HG02610 (cell line): ENCODE measurements at regions not wholly inside any gene's neighbourhood (a gene's known extent, or its start where the extent isn't known, plus 50 kb on each side); places are given as distances from the start of the nearest gene placed in this dataset.
"Not testable (repeated sequence)": the region's sequence is repeated elsewhere in the genome, so short reads cannot be mapped to it uniquely, and the experiment has no call there.

Experiments used
- ATAC-seq: cut with Tn5 transposase; IDR thresholded peaks from one replicate; pipeline ENCODE4 v1.9.1; 2021; ENCODE audit warnings: mild to moderate bottlenecking, moderate library complexity; ENCODE audit not compliant: unreplicated experiment

- no peak for ATAC-seq
Observed at GRCh38 chr16:26762594-26762993, 304.1 kb upstream of the C16orf82 start.

GRCh38 chr16:26765087-26765486, 301.6 kb upstream of the C16orf82 start:
- no peak for ATAC-seq

- ATAC-seq, result no peak
Observed at GRCh38 chr16:26768385-26769010, 298.2 kb upstream of the C16orf82 start.

- no peak for ATAC-seq
Observed at GRCh38 chr16:26770547-26770946, 296.2 kb upstream of the C16orf82 start.

GRCh38 chr16:26772503-26772902, 294.2 kb upstream of the C16orf82 start:
- ATAC-seq, result peak; percentile 49

- no peak for ATAC-seq
Observed at GRCh38 chr16:26777821-26778220, 288.9 kb upstream of the C16orf82 start.

GRCh38 chr16:26787924-26788323, 278.8 kb upstream of the C16orf82 start:
- ATAC-seq, result no peak

- ATAC-seq, result no peak
Observed at GRCh38 chr16:26791169-26791568, 275.6 kb upstream of the C16orf82 start.

- no peak for ATAC-seq
Observed at GRCh38 chr16:26795184-26795583, 271.5 kb upstream of the C16orf82 start.

GRCh38 chr16:26801628-26802027, 265.1 kb upstream of the C16orf82 start:
- ATAC-seq, result no peak

GRCh38 chr16:26802440-26802839, 264.3 kb upstream of the C16orf82 start:
- ATAC-seq, result no peak

- no peak for ATAC-seq
Observed at GRCh38 chr16:26802965-26803364, 263.8 kb upstream of the C16orf82 start.

GRCh38 chr16:26806657-26807056, 260.1 kb upstream of the C16orf82 start:
- no peak for ATAC-seq

- ATAC-seq, result no peak
Observed at GRCh38 chr16:26809461-26809860, 257.3 kb upstream of the C16orf82 start.

GRCh38 chr16:26816266-26816665, 250.5 kb upstream of the C16orf82 start:
- no peak for ATAC-seq

GRCh38 chr16:26816885-26817571, 249.7 kb upstream of the C16orf82 start:
- no peak for ATAC-seq

GRCh38 chr16:26818393-26818792, 248.3 kb upstream of the C16orf82 start:
- ATAC-seq, result no peak

GRCh38 chr16:26824469-26824868, 242.3 kb upstream of the C16orf82 start:
- no peak for ATAC-seq

- no peak for ATAC-seq
Observed at GRCh38 chr16:26826500-26826899, 240.2 kb upstream of the C16orf82 start.

GRCh38 chr16:26827386-26827785, 239.3 kb upstream of the C16orf82 start:
- ATAC-seq, result no peak

GRCh38 chr16:26830428-26831127, 236.1 kb upstream of the C16orf82 start:
- ATAC-seq, result no peak

- not testable (repeated sequence) for ATAC-seq
Observed at GRCh38 chr16:26836114-26836513, 230.6 kb upstream of the C16orf82 start.
